SU-DHL-6 (cell line): ENCODE measurements at regions not wholly inside any gene's neighbourhood (a gene's known extent, or its start where the extent isn't known, plus 50 kb on each side); places are given as distances from the start of the nearest gene placed in this dataset.

ENCODE experiments used
- H2AFZ ChIP-seq: fragments of 200-600 bp; sonication (generic); 2 replicates; pipeline ENCODE4 v1.6.1; 2014; ENCODE audit warnings: low read depth, mild to moderate bottlenecking, moderate library complexity, mixed read lengths, antibody characterized with exemption, low read length; ENCODE audit not compliant: severe bottlenecking
- H3F3A ChIP-seq: fragments of 200-600 bp; shearing (Covaris generic); 2 replicates; pipeline ENCODE4 v1.6.0; 2016; ENCODE audit warnings: antibody characterized with exemption, mild to moderate bottlenecking; ENCODE audit not compliant: insufficient read depth
- H3K27ac ChIP-seq: fragments of 200-600 bp; sonication (generic); 2 replicates; pipeline ENCODE4 v1.5.1; 2016; ENCODE audit warnings: low read depth, mild to moderate bottlenecking, low read length, moderate library complexity, mixed read lengths
- H3K27me3 ChIP-seq: fragments of 200-600 bp; sonication (generic), shearing (Covaris generic); 2 replicates; pipeline ENCODE4 v1.6.0; 2014; ENCODE audit warnings: mild to moderate bottlenecking, low read length
- H3K36me3 ChIP-seq: fragments of 200-600 bp; sonication (generic); 2 replicates; pipeline ENCODE4 v1.6.1; 2014; ENCODE audit warnings: mild to moderate bottlenecking, low read length, mixed read lengths
- H3K4me2 ChIP-seq: fragments of 300-600, 200-600 bp; shearing (Covaris generic), sonication (generic); 2 replicates; pipeline ENCODE4 v1.6.0; 2014; ENCODE audit warnings: low read length, low read depth, mild to moderate bottlenecking; ENCODE audit not compliant: poor library complexity, severe bottlenecking
- H3K4me3 ChIP-seq: fragments of 200-600 bp; sonication (generic); 2 replicates; pipeline ENCODE4 v1.5.1; 2014; ENCODE audit warnings: antibody characterized with exemption, low read length, mild to moderate bottlenecking, mixed read lengths; ENCODE audit not compliant: insufficient read depth, poor library complexity, severe bottlenecking
- H3K79me2 ChIP-seq: fragments of 200-600 bp; sonication (generic); 2 replicates; pipeline ENCODE4 v1.6.1; 2014; ENCODE audit warnings: mild to moderate bottlenecking, low read length, moderate library complexity; ENCODE audit not compliant: insufficient read depth
- H3K9ac ChIP-seq: fragments of 200-600 bp; sonication (generic); 2 replicates; pipeline ENCODE4 v1.7.0; 2014; ENCODE audit warnings: mild to moderate bottlenecking, low read length
- H3K9me2 ChIP-seq: fragments of 200-600 bp; sonication (generic); replicated peaks from 2 replicates; pipeline ENCODE4 v1.6.1; 2014; ENCODE audit warnings: low read length; ENCODE audit not compliant: insufficient read depth
- H3K9me3 ChIP-seq: fragments of 200-600 bp; sonication (generic); 2 replicates; pipeline ENCODE4 v1.6.1; 2014; ENCODE audit warnings: low read length, mixed read lengths; ENCODE audit not compliant: insufficient read depth
- H4K20me1 ChIP-seq: fragments of 200-600 bp; sonication (generic); 2 replicates; pipeline ENCODE4 v1.6.1; 2014; ENCODE audit warnings: low read depth, mild to moderate bottlenecking, antibody characterized with exemption, low read length, moderate library complexity, mixed read lengths
- EZH2phosphoT487 ChIP-seq: fragments of 200-600 bp; sonication (generic), shearing (Covaris generic); conservative IDR thresholded peaks from 2 replicates; pipeline ENCODE4 v1.6.1; 2018; ENCODE audit warnings: mild to moderate bottlenecking, antibody characterized with exemption, low read length, moderate library complexity, mixed read lengths
- TF ChIP-seq, protein P1 (sequence below): fragments of 200-600 bp; sonication (generic); IDR thresholded peaks from one replicate; pipeline ENCODE4 v1.5.1; 2017; ENCODE audit warnings: antibody characterized with exemption, mild to moderate bottlenecking, low read length, moderate library complexity; ENCODE audit not compliant: insufficient read depth, poor library complexity, severe bottlenecking

DNA sequence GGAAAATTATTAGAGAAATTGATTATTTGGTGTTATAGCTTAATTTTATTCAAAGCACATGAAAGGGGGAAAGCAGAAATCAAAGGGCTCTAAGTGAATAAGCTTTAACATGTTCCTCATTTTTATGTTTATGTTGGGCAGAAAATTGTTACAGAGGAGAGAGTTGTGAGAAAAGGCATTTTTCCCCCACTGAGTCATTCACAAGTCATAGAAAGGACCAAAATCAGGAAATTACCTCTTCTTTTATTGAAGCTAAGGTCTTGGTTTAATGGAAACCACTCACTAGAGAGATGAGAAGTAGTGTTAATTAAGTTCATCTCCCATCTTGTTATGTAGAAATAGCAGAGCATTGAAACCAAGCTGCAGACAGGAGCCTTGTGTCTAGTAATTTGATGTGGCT, 175.3 kb upstream of the THUMPD2 start:
- Histone ChIP-seq H2AFZ (no peak overlapping the region), H3K9me3 (no peaks in the 10 kb centered on the region), H3K9ac (no peak overlapping the region), H3K9me2 (no peaks in the 10 kb centered on the region), H3F3A (no peaks in the 10 kb centered on the region), H3K27me3 (no peaks in the 10 kb centered on the region), H3K4me2 (no peak overlapping the region), H3K4me3 (no peak overlapping the region), H4K20me1 (no peaks in the 10 kb centered on the region), H3K36me3 (no peaks in the 10 kb centered on the region), H3K79me2 (no peaks in the 10 kb centered on the region), H3K27ac (no peak overlapping the region)
- TF ChIP-seq EZH2phosphoT487, result no peak
- TF ChIP-seq, protein P1, sequence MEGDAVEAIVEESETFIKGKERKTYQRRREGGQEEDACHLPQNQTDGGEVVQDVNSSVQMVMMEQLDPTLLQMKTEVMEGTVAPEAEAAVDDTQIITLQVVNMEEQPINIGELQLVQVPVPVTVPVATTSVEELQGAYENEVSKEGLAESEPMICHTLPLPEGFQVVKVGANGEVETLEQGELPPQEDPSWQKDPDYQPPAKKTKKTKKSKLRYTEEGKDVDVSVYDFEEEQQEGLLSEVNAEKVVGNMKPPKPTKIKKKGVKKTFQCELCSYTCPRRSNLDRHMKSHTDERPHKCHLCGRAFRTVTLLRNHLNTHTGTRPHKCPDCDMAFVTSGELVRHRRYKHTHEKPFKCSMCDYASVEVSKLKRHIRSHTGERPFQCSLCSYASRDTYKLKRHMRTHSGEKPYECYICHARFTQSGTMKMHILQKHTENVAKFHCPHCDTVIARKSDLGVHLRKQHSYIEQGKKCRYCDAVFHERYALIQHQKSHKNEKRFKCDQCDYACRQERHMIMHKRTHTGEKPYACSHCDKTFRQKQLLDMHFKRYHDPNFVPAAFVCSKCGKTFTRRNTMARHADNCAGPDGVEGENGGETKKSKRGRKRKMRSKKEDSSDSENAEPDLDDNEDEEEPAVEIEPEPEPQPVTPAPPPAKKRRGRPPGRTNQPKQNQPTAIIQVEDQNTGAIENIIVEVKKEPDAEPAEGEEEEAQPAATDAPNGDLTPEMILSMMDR, result no peak

- Histone ChIP-seq H3K9ac (no peak overlapping the region), H3K27me3 (no peaks in the 10 kb centered on the region), H3K9me3 (no peaks in the 10 kb centered on the region), H4K20me1 (no peaks in the 10 kb centered on the region), H3K4me3 (no peak overlapping the region), H3K79me2 (no peaks in the 10 kb centered on the region), H3K9me2 (no peaks in the 10 kb centered on the region), H3F3A (no peaks in the 10 kb centered on the region), H2AFZ (no peak overlapping the region), H3K36me3 (no peaks in the 10 kb centered on the region), H3K4me2 (no peak overlapping the region), H3K27ac (no peak overlapping the region)
- TF ChIP-seq EZH2phosphoT487, result no peak
- TF ChIP-seq, protein P1, result no peak
Measured at GRCh38 chr2:39949131-39949530, 170.1 kb upstream of the THUMPD2 start.

DNA sequence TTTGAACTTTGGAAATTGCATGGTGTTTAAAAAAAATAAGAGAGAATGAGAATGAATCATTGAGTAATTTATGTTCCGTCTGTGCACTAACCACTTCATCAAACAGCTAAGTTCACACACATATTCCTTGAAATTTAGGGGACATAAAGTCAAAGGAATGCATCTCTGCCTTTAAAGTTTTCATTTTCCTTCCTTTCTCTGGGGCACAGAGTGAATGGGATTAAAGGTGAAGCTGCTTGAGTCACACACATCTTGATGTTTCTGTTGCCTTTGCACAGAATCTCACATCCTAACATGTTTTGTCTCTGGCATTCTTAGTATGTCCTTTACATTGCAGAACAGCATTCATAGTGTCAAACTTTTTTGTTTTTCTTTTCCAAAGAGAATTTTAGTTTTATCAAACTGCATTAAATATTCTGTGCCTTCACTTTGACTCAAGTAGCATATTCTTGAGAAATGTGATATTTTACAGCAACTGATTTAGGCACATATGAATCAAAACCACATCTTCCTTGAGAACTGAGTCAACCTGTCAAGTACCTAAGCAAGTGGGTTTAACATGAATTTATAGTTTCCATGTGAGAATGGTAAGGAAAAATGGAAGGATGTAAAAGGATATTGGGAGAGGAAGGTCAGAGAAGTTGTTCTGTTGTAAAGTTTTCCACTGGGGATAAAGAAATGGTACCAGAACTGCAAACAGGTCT, 169.1 kb upstream of the THUMPD2 start:
- no peaks in the 10 kb centered on the region for H3K9me2 ChIP-seq
- H3K79me2 ChIP-seq, result no peaks in the 10 kb centered on the region
- no peaks in the 10 kb centered on the region for H3K9me3 ChIP-seq
- no peak overlapping the region for H3K27ac ChIP-seq
- H3K9ac ChIP-seq, result no peak overlapping the region
- TF ChIP-seq, protein P1, result no peak
- no peak for TF ChIP-seq EZH2phosphoT487
- no peak overlapping the region for H3K4me2 ChIP-seq
- H3K36me3 ChIP-seq, result no peaks in the 10 kb centered on the region
- no peaks in the 10 kb centered on the region for H3K27me3 ChIP-seq
- no peak overlapping the region for H2AFZ ChIP-seq
- H4K20me1 ChIP-seq, result no peaks in the 10 kb centered on the region
- no peaks in the 10 kb centered on the region for H3F3A ChIP-seq
- no peak overlapping the region for H3K4me3 ChIP-seq
